H1 (cell line): ENCODE measurements at regions not wholly inside any gene's neighbourhood (a gene's known extent, or its start where the extent isn't known, plus 50 kb on each side); places are given as distances from the start of the nearest gene placed in this dataset.

ENCODE experiments used
- CTCF ChIA-PET: fragments of 300-600 bp; sonication (Branson Sonifier 250); formaldehyde crosslinking; loops from one replicate; lab custom pipeline; 2021; ENCODE audit not compliant: partially characterized antibody; lab: Charles Lee
- POLR2A ChIA-PET: fragments of 300-600 bp; sonication (Branson Sonifier 250); formaldehyde crosslinking; loops from one replicate; lab custom pipeline; 2021; ENCODE audit warnings: inconsistent platforms; ENCODE audit not compliant: partially characterized antibody; lab: Charles Lee
- DNase-seq, 2 experiments: peaks; one replicate each; pipeline versions ENCODE4 v3.0.0 to v3.0.0-alpha.2; 2010 to 2022; ENCODE audit warnings: low spot score in 2 of 2, low read depth in 1 of 2, mixed read lengths in 1 of 2
- FAIRE-seq: peaks from 2 replicates; lab custom pipeline; 2011; peaks lifted over from hg19 to GRCh38; lab: Jason Lieb, UNC
- H2AFZ ChIP-seq: 2 replicates; pipeline ENCODE4 v1.8.1; 2012; ENCODE audit warnings: low read length, inconsistent platforms
- H2AK5ac ChIP-seq: 2 replicates; pipeline ENCODE4 v1.6.1; 2013; ENCODE audit warnings: low read depth, low read length
- H2BK120ac ChIP-seq: replicated peaks from 2 replicates; pipeline ENCODE3; 2013; ENCODE audit warnings: low read depth, low read length, inconsistent platforms
- H2BK12ac ChIP-seq: 2 replicates; pipeline ENCODE4 v1.6.1; 2013; ENCODE audit warnings: low read depth, low read length
- H2BK15ac ChIP-seq: 2 replicates; pipeline ENCODE4 v1.6.1; 2013; ENCODE audit warnings: low read length
- H2BK20ac ChIP-seq: 2 replicates; pipeline ENCODE4 v1.6.1; 2013; ENCODE audit warnings: low read length
- H2BK5ac ChIP-seq: 2 replicates; pipeline ENCODE4 v1.6.1; 2013; ENCODE audit warnings: low read depth, low read length
- H3K14ac ChIP-seq: 2 replicates; pipeline ENCODE4 v1.6.1; 2013; ENCODE audit warnings: inconsistent platforms; ENCODE audit not compliant: insufficient read length
- H3K18ac ChIP-seq: 2 replicates; pipeline ENCODE4 v1.6.1; 2013; ENCODE audit warnings: low read length; ENCODE audit errors: extremely low read depth
- H3K23ac ChIP-seq: 2 replicates; pipeline ENCODE4 v1.6.1; 2013; ENCODE audit warnings: inconsistent platforms; ENCODE audit not compliant: insufficient read length
- H3K23me2 ChIP-seq: 2 replicates; pipeline ENCODE4 v1.6.1; 2013; ENCODE audit warnings: low read depth, low read length
- H3K27ac ChIP-seq: 2 replicates; pipeline ENCODE4 v1.6.1; 2011; ENCODE audit warnings: low read depth, low read length, inconsistent platforms
- H3K27me3 ChIP-seq, 4 experiments: replicated peaks in 1 of 4; 1 replicate in 1 of 4; 2 replicates in 3 of 4; pipeline versions ENCODE4 v1.6.1 to v1.8.1; 2011 to 2013; ENCODE audit warnings: low read length in 3 of 4, mild to moderate bottlenecking in 3 of 4, inconsistent platforms in 2 of 4, mixed read lengths in 2 of 4, moderate library complexity in 1 of 4; ENCODE audit not compliant: control insufficient read depth in 3 of 4, insufficient read depth in 3 of 4; ENCODE audit errors: extremely low read depth in 1 of 4
- H3K36me3 ChIP-seq, 4 experiments: 2 replicates each; pipeline versions ENCODE4 v1.6.1 to v1.8.1; 2011 to 2013; ENCODE audit warnings: mild to moderate bottlenecking in 4 of 4, low read length in 3 of 4, moderate library complexity in 2 of 4, control low read depth in 1 of 4, inconsistent platforms in 1 of 4; ENCODE audit not compliant: insufficient read depth in 4 of 4, control insufficient read depth in 2 of 4
- H3K4ac ChIP-seq: replicated peaks from 2 replicates; pipeline ENCODE3; 2013; ENCODE audit warnings: low read length, low read depth, mixed read lengths, inconsistent platforms; ENCODE audit not compliant: insufficient read length
- H3K4me1 ChIP-seq, 4 experiments: replicated peaks in 1 of 4; 1 replicate in 1 of 4; 2 replicates in 3 of 4; pipeline versions ENCODE4 v1.6.1 to v1.8.1; 2011 to 2013; ENCODE audit warnings: low read length in 3 of 4, inconsistent platforms in 2 of 4, mixed read lengths in 1 of 4; ENCODE audit not compliant: insufficient read depth in 4 of 4, control insufficient read depth in 3 of 4
- H3K4me2 ChIP-seq, 2 experiments: 2 replicates each; pipeline versions ENCODE4 v1.6.1 to v1.8.1; 2011 to 2013; ENCODE audit warnings: low read depth in 2 of 2, low read length in 2 of 2, control low read depth in 1 of 2, inconsistent platforms in 1 of 2, mild to moderate bottlenecking in 1 of 2; ENCODE audit not compliant: insufficient read depth in 1 of 2
- H3K4me3 ChIP-seq, 4 experiments: fragments of 200-600, 300-600 bp in 1 of 4; sonication (generic), shearing (Covaris generic), sonication (Bioruptor Twin) in 1 of 4; 2 replicates each; pipeline versions ENCODE4 v1.5.1 to v1.8.1; 2011 to 2016; ENCODE audit warnings: low read length in 4 of 4, low read depth in 3 of 4, control low read depth in 2 of 4, inconsistent platforms in 2 of 4, mild to moderate bottlenecking in 2 of 4, mixed read lengths in 1 of 4, moderate library complexity in 1 of 4; ENCODE audit not compliant: insufficient read depth in 2 of 4; ENCODE audit errors: extremely low read depth in 1 of 4
- H3K56ac ChIP-seq: replicated peaks from 2 replicates; pipeline ENCODE3; 2013; ENCODE audit warnings: low read depth, mild to moderate bottlenecking, mixed read lengths, low read length, inconsistent platforms; ENCODE audit not compliant: insufficient read length
- H3K79me1 ChIP-seq: 2 replicates; pipeline ENCODE4 v1.6.1; 2013; ENCODE audit warnings: low read depth, low read length, control low read depth
- H3K79me2 ChIP-seq, 2 experiments: 2 replicates each; pipeline versions ENCODE4 v1.6.1 to v1.8.1; 2012 to 2013; ENCODE audit warnings: low read length in 2 of 2, mild to moderate bottlenecking in 2 of 2, inconsistent platforms in 1 of 2; ENCODE audit not compliant: insufficient read depth in 2 of 2, control insufficient read depth in 1 of 2
- H3K9ac ChIP-seq, 4 experiments: replicated peaks in 1 of 4; 1 replicate in 1 of 4; 2 replicates in 3 of 4; pipeline versions ENCODE4 v1.6.1 to v1.8.1; 2011 to 2013; ENCODE audit warnings: low read depth in 3 of 4, low read length in 3 of 4, control low read depth in 2 of 4, mild to moderate bottlenecking in 2 of 4, moderate library complexity in 2 of 4, inconsistent platforms in 1 of 4; ENCODE audit errors: extremely low read depth in 1 of 4
- H3K9me3 ChIP-seq, 2 experiments: 2 replicates each; pipeline versions ENCODE4 v1.6.1 to v1.8.1; 2012 to 2013; ENCODE audit warnings: mild to moderate bottlenecking in 2 of 2, moderate library complexity in 2 of 2, control low read depth in 1 of 2, inconsistent platforms in 1 of 2, low read depth in 1 of 2, low read length in 1 of 2, mixed read lengths in 1 of 2; ENCODE audit not compliant: insufficient read depth in 2 of 2
- H4K20me1 ChIP-seq, 2 experiments: replicated peaks in 1 of 2; 2 replicates each; pipeline versions ENCODE3 to v1.8.1; 2011 to 2013; ENCODE audit warnings: inconsistent platforms in 2 of 2, low read length in 2 of 2, mild to moderate bottlenecking in 1 of 2; ENCODE audit not compliant: insufficient read depth in 2 of 2, control insufficient read depth in 1 of 2
- H4K5ac ChIP-seq: 2 replicates; pipeline ENCODE4 v1.6.1; 2013; ENCODE audit warnings: low read length, low read depth, mixed read lengths, inconsistent platforms; ENCODE audit not compliant: insufficient read length
- H4K8ac ChIP-seq: 2 replicates; pipeline ENCODE4 v1.8.0; 2013; ENCODE audit warnings: mild to moderate bottlenecking, moderate library complexity, low read length, inconsistent platforms; ENCODE audit not compliant: insufficient read depth; ENCODE audit errors: extremely low read depth
- H4K91ac ChIP-seq: replicated peaks from 2 replicates; pipeline ENCODE3; 2013; ENCODE audit warnings: low read length, mixed read lengths, inconsistent platforms; ENCODE audit not compliant: insufficient read length
- ATF3 ChIP-seq: IDR thresholded peaks from 2 replicates; pipeline ENCODE4 v1.6.1; 2011; ENCODE audit warnings: low read depth, mild to moderate bottlenecking, low read length; ENCODE audit not compliant: insufficient read depth
- BRCA1 ChIP-seq: IDR thresholded peaks from 2 replicates; pipeline ENCODE4 v1.6.1; 2012; ENCODE audit warnings: low read depth, low read length, improper control_type of control experiment
- CBX5 ChIP-seq: fragments of 300-800, 300-1000 bp; sonication (generic); IDR thresholded peaks from 2 replicates; pipeline ENCODE4 v1.7.1; 2016; ENCODE audit warnings: antibody characterized with exemption, low read length, low read depth
- CEBPB ChIP-seq: IDR thresholded peaks from 2 replicates; pipeline ENCODE4 v1.6.1; 2012; ENCODE audit warnings: low read depth, low read length
- CHD1 ChIP-seq: IDR thresholded peaks from 2 replicates; pipeline ENCODE4 v1.6.1; 2012; ENCODE audit warnings: low read depth, low read length, improper control_type of control experiment
- EP300 ChIP-seq, 2 experiments: IDR thresholded peaks; 1 replicate in 1 of 2; 2 replicates in 1 of 2; pipeline ENCODE4 v1.6.1; 2011 to 2012; ENCODE audit warnings: low read depth in 2 of 2, low read length in 2 of 2, mild to moderate bottlenecking in 2 of 2, borderline replicate concordance in 1 of 2, inconsistent platforms in 1 of 2, moderate library complexity in 1 of 2
- JUN ChIP-seq: IDR thresholded peaks from 2 replicates; pipeline ENCODE4 v1.6.1; 2011; ENCODE audit warnings: low read depth, mild to moderate bottlenecking, improper control_type of control experiment, low read length
- KDM1A ChIP-seq: fragments of 200-600, 300-600 bp; sonication (generic); IDR thresholded peaks from 2 replicates; pipeline ENCODE4 v1.7.1; 2016; ENCODE audit warnings: mild to moderate bottlenecking, low read length, borderline replicate concordance
- KDM4A ChIP-seq: IDR thresholded peaks from one replicate; pipeline ENCODE4 v1.7.1; 2012; ENCODE audit warnings: low read depth, mild to moderate bottlenecking, moderate library complexity, low read length, inconsistent platforms; ENCODE audit not compliant: severe bottlenecking
- MAFK ChIP-seq: IDR thresholded peaks from 2 replicates; pipeline ENCODE4 v1.6.1; 2012; ENCODE audit warnings: low read depth, mild to moderate bottlenecking, improper control_type of control experiment, low read length
- NRF1 ChIP-seq: IDR thresholded peaks from 2 replicates; pipeline ENCODE4 v1.6.1; 2011; ENCODE audit warnings: mild to moderate bottlenecking, low read depth, low read length, improper control_type of control experiment
- SIN3A ChIP-seq, 2 experiments: IDR thresholded peaks in 1 of 2; conservative IDR thresholded peaks in 1 of 2; 2 replicates each; pipeline ENCODE4 v1.6.1; 2011 to 2012; ENCODE audit warnings: low read length in 2 of 2, improper control_type of control experiment in 1 of 2, low read depth in 1 of 2, mild to moderate bottlenecking in 1 of 2
- SIX5 ChIP-seq: IDR thresholded peaks from 2 replicates; pipeline ENCODE4 v1.6.1; 2011; ENCODE audit warnings: mild to moderate bottlenecking, low read depth, low read length
- SRF ChIP-seq: IDR thresholded peaks from 2 replicates; pipeline ENCODE4 v1.6.1; 2011; ENCODE audit warnings: mild to moderate bottlenecking, low read depth, low read length, moderate library complexity
- YY1 ChIP-seq: IDR thresholded peaks from 2 replicates; pipeline ENCODE4 v1.6.1; 2011; ENCODE audit warnings: low read depth, mild to moderate bottlenecking, low read length
- WGBS, 2 experiments: shearing (Covaris generic) in 1 of 2; methylation state at CpG; one replicate each; pipeline versions ENCODE4 v1.1.6 to v1.1.7; 2013 to 2015; ENCODE audit warnings: low lambda C conversion rate in 2 of 2, mixed read lengths in 2 of 2, inconsistent platforms in 1 of 2, low coverage in 1 of 2, missing lambda C conversion rate in 1 of 2; ENCODE audit not compliant: insufficient replicate concordance in 2 of 2, insufficient coverage in 1 of 2, insufficient read length in 1 of 2; ENCODE audit errors: extremely low coverage in 1 of 2, missing lambda C conversion rate in 1 of 2; 5-methylcytosine and 5-hydroxymethylcytosine counted together

DNA sequence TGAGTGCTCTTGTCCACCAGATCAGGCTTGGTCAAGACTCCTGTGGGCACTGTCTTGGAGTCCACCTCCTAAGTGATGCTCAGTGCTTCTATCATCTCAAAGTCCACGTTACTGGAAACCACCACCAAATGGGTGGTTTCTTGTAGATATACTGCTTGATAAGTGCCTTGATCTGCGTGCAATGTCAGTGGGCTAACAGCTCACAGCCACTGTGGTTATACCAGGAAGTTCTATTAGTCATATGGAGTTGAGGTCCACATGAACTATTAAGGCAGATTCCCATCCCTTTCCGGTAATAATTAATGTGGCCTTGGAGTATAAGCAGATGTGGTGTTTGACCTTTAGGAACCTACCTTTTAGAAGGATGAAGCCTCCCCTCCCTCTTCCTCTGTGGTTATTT, 161.9 kb downstream of the ZNF518B start:
- Histone ChIP-seq H2BK120ac (no peak overlapping the region), H3K79me2 (no peaks in the 10 kb centered on the region), H3K79me1 (no peaks in the 10 kb centered on the region), H3K4me2 (no peak overlapping the region), H3K4me1 (peaks cover 0 to 13% (median 4%) of the 10 kb centered on the region in 4 experiments; a peak in 4 of 7 replicates), H3K36me3 (no peaks in the 10 kb centered on the region), H3K27ac (no peak overlapping the region), H4K5ac (no peak overlapping the region), H3K9me3 (no peaks in the 10 kb centered on the region), H2AK5ac (no peak overlapping the region), H4K91ac (no peak overlapping the region), H3K56ac (no peak overlapping the region), H3K23me2 (no peaks in the 10 kb centered on the region), H2AFZ (no peak overlapping the region), H3K4me3 (no peak overlapping the region), H3K23ac (no peak overlapping the region), H3K18ac (no peak overlapping the region), H3K4ac (no peak overlapping the region), H3K9ac (no peak overlapping the region), H2BK20ac (no peak overlapping the region), H2BK5ac (no peak overlapping the region), H4K8ac (no peak overlapping the region), H2BK15ac (no peak overlapping the region), H4K20me1 (no peaks in the 10 kb centered on the region), H3K27me3 (peaks cover 0 to 1% (median 0%) of the 10 kb centered on the region in 4 experiments; a peak in 1 of 7 replicates), H2BK12ac (no peak overlapping the region), H3K14ac (no peak overlapping the region)
- no peak for FAIRE-seq
- WGBS, 2 experiments = 94% methylated on average over 3 of the region's 3 CpGs; no CpG with 5 or more reads in 1 of the 2 experiments
- DNase-seq = no peak
- TF ChIP-seq CEBPB (no peak), KDM1A (no peak), ATF3 (no peak), CHD1 (no peak), BRCA1 (no peak), EP300 (IDR thresholded peaks at IDR 0.05; ENCODE audit: borderline replicate concordance in 1 of 2, low read depth in 2 of 2, low read length in 2 of 2) (no peak), NRF1 (no peak), YY1 (no peak), CBX5 (no peak), SRF (no peak), JUN (no peak), SIN3A (conservative IDR thresholded peaks at IDR 0.05 in 1 of 2, IDR thresholded peaks at IDR 0.05 in 1 of 2; ENCODE audit: low read depth in 1 of 2, low read length in 2 of 2) (no peak), MAFK (no peak), KDM4A (no peak), SIX5 (no peak)
- POLR2A ChIA-PET = no interaction called here
- CTCF ChIA-PET = no interaction called here
